HUES48 (cell line): ENCODE measurements at regions not wholly inside any gene's neighbourhood (a gene's known extent, or its start where the extent isn't known, plus 50 kb on each side); places are given as distances from the start of the nearest gene placed in this dataset.

Experiments used
- H3K27ac ChIP-seq: one replicate; pipeline ENCODE4 v1.7.0; 2013; ENCODE audit warnings: low read depth, low read length, inconsistent platforms
- H3K27me3 ChIP-seq: 2 replicates; pipeline ENCODE4 v1.6.1; 2013; ENCODE audit warnings: mild to moderate bottlenecking, low read length; ENCODE audit not compliant: control insufficient read depth, insufficient read depth
- H3K36me3 ChIP-seq: 2 replicates; pipeline ENCODE4 v1.6.1; 2013; ENCODE audit warnings: low read length; ENCODE audit not compliant: control insufficient read depth, insufficient read depth
- H3K4me1 ChIP-seq: 2 replicates; pipeline ENCODE4 v1.6.1; 2013; ENCODE audit warnings: mild to moderate bottlenecking, low read length; ENCODE audit not compliant: control insufficient read depth, insufficient read depth
- H3K4me3 ChIP-seq: 2 replicates; pipeline ENCODE4 v1.5.1; 2013; ENCODE audit warnings: mild to moderate bottlenecking, low read depth, low read length
- H3K9ac ChIP-seq: 2 replicates; pipeline ENCODE4 v1.6.1; 2013; ENCODE audit warnings: mild to moderate bottlenecking, low read depth, low read length, moderate library complexity
- H3K9me3 ChIP-seq: 2 replicates; pipeline ENCODE4 v1.6.1; 2013; ENCODE audit warnings: low read length; ENCODE audit not compliant: control insufficient read depth, insufficient read depth

- H3K4me1 ChIP-seq, result peaks cover 8% of the 10 kb centered on the region
- no peaks in the 10 kb centered on the region for H3K9me3 ChIP-seq
- no peak overlapping the region for H3K27ac ChIP-seq
- H3K36me3 ChIP-seq, result no peaks in the 10 kb centered on the region
- H3K4me3 ChIP-seq, result no peak overlapping the region
- H3K9ac ChIP-seq, result no peak overlapping the region
- no peaks in the 10 kb centered on the region for H3K27me3 ChIP-seq
Observed at GRCh38 chr11:134524201-134524600, 112.2 kb upstream of the B3GAT1 start.

GRCh38 chr11:134522782-134523570, 110.9 kb upstream of the B3GAT1 start:
- Histone ChIP-seq H3K9ac (no peak overlapping the region), H3K9me3 (no peaks in the 10 kb centered on the region), H3K27me3 (no peaks in the 10 kb centered on the region), H3K36me3 (no peaks in the 10 kb centered on the region), H3K27ac (no peak overlapping the region), H3K4me3 (no peak overlapping the region), H3K4me1 (peaks cover 7% of the 10 kb centered on the region)

DNA sequence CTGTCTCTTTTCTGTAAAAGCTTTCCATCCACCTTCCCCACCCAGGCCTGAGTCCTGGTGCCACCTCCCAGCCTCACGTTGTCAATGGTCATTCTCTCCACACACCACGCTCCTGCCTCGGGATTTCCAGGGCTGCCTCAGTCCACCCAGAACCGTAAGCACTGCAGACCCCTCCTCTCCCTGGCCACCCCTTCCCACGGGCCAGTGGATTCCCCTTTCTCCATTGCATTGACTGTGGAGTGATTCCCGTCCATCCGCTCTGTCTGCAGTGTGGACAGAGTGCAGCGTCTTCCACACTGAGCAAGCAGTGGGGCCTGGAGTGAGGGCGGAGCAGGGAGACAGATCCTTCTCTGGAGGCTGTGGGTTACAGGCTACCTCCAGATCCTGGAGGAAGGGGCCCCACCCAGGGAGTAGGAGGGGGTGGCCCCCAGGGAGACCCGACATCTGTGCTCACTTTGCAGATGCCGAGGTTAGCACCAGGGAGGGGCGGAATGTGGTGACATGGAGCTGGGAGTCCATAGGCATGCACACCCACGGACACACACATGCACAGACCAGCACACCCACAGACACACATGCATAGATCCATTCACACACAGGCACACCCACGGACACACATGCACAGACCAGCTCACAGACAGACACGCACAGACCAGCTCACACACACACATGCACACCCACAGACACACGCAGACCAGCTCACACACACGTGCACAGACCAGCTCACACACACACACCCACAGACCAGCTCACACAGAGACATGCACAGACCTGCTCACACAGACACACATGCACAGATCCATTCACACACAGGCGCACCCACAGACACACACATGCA, 109.6 kb upstream of the B3GAT1 start:
- no peak overlapping the region for H3K27ac ChIP-seq
- no peaks in the 10 kb centered on the region for H3K36me3 ChIP-seq

DNA sequence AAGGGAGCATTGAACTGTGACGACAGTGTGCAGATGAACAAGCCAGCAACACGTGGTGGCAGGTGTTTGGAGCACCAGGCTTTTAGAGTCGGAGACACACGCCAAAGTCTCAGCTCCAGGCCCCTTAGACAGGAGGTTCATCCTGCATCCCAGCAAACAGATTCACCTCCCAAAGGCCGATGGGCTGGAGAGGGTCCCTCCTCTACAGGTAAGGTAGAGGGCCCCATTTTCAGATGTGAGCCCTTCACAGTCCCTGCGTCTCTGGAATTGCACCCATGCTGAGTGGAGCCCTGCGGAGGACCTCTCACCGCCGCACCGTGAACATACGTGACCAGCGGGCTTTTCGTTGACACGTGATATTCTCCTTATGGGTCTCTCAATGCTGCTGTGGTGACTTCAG, 109.0 kb upstream of the B3GAT1 start:
- no peaks in the 10 kb centered on the region for H3K36me3 ChIP-seq
- H3K4me1 ChIP-seq, result 0 out of 2 replicates have a peak, but pooled peaks cover 5% of the 10 kb centered on the region
- no peak overlapping the region for H3K27ac ChIP-seq
- H3K9ac ChIP-seq, result no peak overlapping the region
- H3K4me3 ChIP-seq, result no peak overlapping the region
- no peaks in the 10 kb centered on the region for H3K27me3 ChIP-seq
- H3K9me3 ChIP-seq, result no peaks in the 10 kb centered on the region

More for the DNA sequence above, 109.6 kb upstream of the B3GAT1 start:
- no peak overlapping the region for H3K4me3 ChIP-seq
- no peaks in the 10 kb centered on the region for H3K4me1 ChIP-seq
- no peak overlapping the region for H3K9ac ChIP-seq
- no peaks in the 10 kb centered on the region for H3K9me3 ChIP-seq
- H3K27me3 ChIP-seq, result no peaks in the 10 kb centered on the region

DNA sequence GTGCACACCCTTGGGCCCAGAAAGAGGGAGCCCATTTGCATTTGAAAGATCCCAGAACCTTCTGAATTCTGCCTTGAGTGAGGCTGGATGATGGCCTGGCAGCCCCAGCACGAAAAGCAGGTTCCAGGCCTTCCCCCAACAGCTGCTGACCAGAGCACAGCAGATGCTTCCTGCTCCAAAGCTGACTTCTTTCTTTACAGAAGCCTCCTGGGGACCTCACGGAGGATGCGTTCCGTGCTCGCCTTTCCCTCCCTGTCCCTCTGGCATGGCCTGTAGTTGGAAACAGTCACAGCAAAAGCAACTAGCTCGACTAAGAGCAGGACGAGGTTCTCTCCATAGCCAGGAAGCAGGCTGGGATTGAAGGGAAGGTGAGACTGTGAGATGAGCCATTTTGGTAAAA, 107.7 kb upstream of the B3GAT1 start:
- H3K4me1 ChIP-seq, result 0 out of 2 replicates have a peak, but pooled peaks cover 5% of the 10 kb centered on the region
- H3K27ac ChIP-seq, result no peak overlapping the region

DNA sequence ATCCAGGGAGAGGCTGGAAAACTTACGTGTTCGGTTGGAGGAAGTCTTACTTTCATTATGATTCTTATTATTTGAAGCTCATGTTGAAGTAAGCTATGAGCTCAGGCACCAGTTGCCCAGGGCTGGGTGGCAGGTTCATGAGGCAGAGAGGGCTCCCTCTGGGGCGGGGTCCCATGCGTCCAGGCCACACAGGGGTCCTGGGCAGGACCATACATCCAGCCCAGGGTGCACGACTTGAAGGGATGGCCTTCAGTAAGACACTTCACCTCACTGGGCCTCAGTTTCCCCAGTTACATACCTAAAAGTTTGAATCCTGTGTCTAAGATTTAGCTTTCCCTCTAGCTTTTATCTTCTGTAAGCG, 107.3 kb upstream of the B3GAT1 start:
- Histone ChIP-seq H3K9me3 (no peaks in the 10 kb centered on the region), H3K9ac (no peak overlapping the region), H3K27me3 (no peaks in the 10 kb centered on the region), H3K36me3 (no peaks in the 10 kb centered on the region), H3K4me3 (no peak overlapping the region), H3K4me1 (0 out of 2 replicates have a peak, but pooled peaks cover 5% of the 10 kb centered on the region), H3K27ac (no peak overlapping the region)

More for the DNA sequence above, 107.7 kb upstream of the B3GAT1 start:
- H3K4me3 ChIP-seq, result no peak overlapping the region
- H3K27me3 ChIP-seq, result no peaks in the 10 kb centered on the region
- H3K9me3 ChIP-seq, result no peaks in the 10 kb centered on the region
- no peak overlapping the region for H3K9ac ChIP-seq
- no peaks in the 10 kb centered on the region for H3K36me3 ChIP-seq

GRCh38 chr11:134518616-134519389, 106.8 kb upstream of the B3GAT1 start:
- no peaks in the 10 kb centered on the region for H3K27me3 ChIP-seq
- H3K36me3 ChIP-seq, result no peaks in the 10 kb centered on the region
- no peak overlapping the region for H3K4me3 ChIP-seq
- H3K4me1 ChIP-seq, result 0 out of 2 replicates have a peak, but pooled peaks cover 5% of the 10 kb centered on the region
- no peaks in the 10 kb centered on the region for H3K9me3 ChIP-seq
- H3K9ac ChIP-seq, result no peak overlapping the region
- no peak overlapping the region for H3K27ac ChIP-seq

DNA sequence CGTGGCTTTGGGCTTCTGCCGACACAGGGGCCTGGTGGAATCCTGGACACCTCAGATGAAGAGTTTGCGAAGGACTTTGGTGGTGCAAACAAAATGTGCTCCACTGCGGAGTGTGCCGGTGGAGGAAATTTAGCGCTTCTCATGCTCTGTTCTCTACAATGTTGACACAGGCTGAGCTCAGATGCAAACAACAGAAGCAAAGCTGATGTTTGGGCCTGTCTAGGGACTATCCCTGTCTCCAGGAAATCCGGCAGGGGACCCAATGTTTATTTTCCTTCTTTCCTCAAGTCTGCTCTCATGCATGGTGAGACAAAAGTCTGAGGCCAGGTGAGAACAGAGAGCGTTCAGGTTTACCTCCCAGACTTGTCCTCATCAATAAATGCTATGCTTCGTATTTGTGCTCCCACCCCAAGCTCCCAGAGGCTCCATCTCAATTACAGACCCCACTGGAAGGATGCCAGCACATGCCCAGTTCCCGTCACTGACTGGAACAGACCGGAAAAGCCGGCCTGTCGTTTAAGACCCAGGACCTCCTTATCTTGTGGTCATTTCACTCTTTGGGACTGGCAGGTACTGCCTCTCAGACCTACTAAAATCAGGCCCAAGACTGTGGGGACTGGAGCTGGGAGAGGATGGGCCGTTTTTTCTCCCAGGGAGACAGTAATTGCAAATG, 105.7 kb upstream of the B3GAT1 start:
- Histone ChIP-seq H3K27me3 (no peaks in the 10 kb centered on the region), H3K4me1 (0 out of 2 replicates have a peak, but pooled peaks cover 5% of the 10 kb centered on the region)

GRCh38 chr11:134517115-134517514, 105.1 kb upstream of the B3GAT1 start:
- Histone ChIP-seq H3K27me3 (no peaks in the 10 kb centered on the region), H3K27ac (no peak overlapping the region), H3K4me1 (0 out of 2 replicates have a peak, but pooled peaks cover 5% of the 10 kb centered on the region), H3K36me3 (no peaks in the 10 kb centered on the region), H3K9ac (no peak overlapping the region), H3K4me3 (no peak overlapping the region), H3K9me3 (no peaks in the 10 kb centered on the region)

More for the DNA sequence above, 105.7 kb upstream of the B3GAT1 start:
- H3K36me3 ChIP-seq, result no peaks in the 10 kb centered on the region
- no peak overlapping the region for H3K4me3 ChIP-seq
- H3K9ac ChIP-seq, result no peak overlapping the region
- no peaks in the 10 kb centered on the region for H3K9me3 ChIP-seq
- H3K27ac ChIP-seq, result no peak overlapping the region

DNA sequence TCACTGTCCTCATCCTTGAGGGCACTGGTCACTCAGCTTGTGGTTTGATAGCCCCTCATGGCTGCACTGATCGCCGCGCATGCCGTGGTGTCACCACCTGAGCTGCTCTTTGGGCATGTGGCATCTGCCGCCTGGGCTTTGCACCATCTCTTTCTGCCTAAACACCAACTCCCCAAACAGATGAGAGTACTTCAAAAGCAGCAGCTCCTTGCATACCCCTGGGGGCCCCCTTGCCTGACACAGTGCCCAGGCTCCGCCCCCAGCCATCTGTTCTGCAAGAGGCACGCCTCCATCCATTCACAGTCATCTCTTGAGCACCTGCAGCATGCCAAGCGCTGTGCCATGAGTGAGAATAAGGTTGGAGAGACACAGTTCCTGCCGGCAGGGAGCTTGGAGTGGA, 104.5 kb upstream of the B3GAT1 start:
- Histone ChIP-seq H3K27me3 (no peaks in the 10 kb centered on the region), H3K36me3 (no peaks in the 10 kb centered on the region), H3K27ac (no peak overlapping the region), H3K4me1 (0 out of 2 replicates have a peak, but pooled peaks cover 5% of the 10 kb centered on the region), H3K9ac (no peak overlapping the region), H3K4me3 (no peak overlapping the region), H3K9me3 (no peaks in the 10 kb centered on the region)
